Stimulated activated CD8-positive, alpha-beta memory T cell treated with anti-CD3 and anti-CD28 coated beads, Interleukin-15, amount 100 ng/mL, for 48 hours (primary cell): ENCODE measurements at regions not wholly inside any gene's neighbourhood (a gene's known extent, or its start where the extent isn't known, plus 50 kb on each side); places are given as distances from the start of the nearest gene placed in this dataset.
A peak's percentile ranks its signal among the peaks of the same experiment; 100 is the strongest.
"Not testable (repeated sequence)": the region's sequence is repeated elsewhere in the genome, so short reads cannot be mapped to it uniquely, and the experiment has no call there.

Source experiments
- DNase-seq, 2 donors: peaks; one replicate each; pipeline ENCODE4 v3.0.0-alpha.2; 2020; ENCODE audit warnings: low read depth in 2 of 2

DNA sequence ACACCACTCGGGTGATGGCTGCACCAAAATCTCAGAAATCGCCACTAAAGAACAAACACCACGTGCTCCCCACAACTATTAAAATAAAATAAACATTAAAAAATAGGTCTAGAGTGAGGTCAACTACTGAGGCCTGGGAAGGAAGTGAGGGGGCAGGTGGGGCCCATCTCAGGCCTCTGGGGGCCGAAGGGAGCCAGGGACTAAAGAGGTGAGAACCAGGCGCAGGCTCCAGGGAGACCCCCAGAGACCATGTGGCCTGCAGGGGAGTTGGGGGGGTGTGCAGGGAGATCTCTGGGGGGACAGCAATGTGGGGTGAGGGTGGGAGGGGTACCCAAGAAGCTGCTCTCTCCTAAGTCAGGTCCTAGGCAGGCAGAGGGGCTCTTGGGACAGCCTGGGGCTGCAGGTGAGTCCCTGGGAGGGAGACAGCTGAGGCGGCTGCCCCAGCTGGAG is 111.3 kb upstream of the SMURF2 start:
- no peak for DNase-seq

DNA sequence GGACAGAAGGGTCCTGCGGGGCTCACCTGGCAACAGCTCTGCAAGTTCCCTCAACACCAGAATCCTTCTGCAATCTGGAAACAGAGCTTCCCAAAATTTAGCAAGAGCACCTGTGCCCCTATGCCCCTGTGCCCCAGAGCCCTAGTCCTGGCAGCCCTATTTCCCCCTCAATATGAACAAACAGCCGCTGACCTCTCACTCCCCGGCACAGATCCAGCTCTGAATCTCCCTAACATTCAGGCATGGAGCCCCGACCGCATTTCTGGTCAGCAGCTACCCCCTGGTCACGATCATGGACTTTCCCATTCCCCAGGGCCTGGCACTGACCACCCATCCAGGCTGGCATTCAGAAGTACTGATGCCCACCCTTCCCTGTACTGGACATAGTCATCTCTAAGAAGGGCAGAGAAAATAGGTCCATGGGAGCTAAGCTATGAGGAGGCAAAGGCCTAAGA is 110.8 kb upstream of the SMURF2 start:
- no peak for DNase-seq

DNA sequence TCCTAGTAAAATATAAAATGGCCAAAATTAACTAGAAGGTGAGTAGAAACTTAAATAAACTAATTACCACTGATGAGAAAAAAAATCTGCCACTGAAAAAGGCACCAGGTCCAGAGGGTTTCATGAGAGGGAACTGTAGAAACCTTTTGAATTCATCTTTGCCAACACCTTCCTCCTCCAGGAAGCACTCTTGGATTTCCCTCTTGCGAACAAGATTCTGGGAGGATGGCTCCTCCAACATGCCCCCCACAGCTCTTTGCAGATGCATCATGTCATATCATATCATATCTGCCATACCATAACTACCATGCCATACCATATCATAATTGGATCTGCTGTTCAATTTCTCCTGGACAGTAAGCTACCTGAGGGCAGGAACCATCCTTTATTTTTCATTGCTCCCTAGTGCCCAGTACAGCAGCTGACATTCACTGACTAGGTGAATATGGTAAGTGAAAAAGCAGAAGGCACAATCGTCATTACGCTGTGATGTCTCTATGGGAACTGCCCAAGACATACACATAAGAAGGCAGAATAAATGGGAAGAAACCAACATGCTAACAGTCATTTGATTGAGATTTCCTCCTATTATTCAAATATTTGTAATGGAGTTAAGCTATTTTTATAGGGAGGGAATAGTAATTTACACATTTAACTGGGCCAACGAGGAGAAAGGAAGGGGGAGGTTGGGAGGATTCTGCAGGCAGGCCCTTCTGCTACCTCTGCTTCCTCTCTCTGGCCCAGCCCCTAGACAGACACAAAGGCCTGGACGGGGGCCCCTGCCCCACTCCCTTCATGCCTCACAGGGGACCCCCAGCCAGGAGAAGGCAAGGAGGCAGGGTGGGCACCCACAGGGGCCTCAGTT is 110.1 kb upstream of the SMURF2 start:
- DNase-seq: no peak

DNA sequence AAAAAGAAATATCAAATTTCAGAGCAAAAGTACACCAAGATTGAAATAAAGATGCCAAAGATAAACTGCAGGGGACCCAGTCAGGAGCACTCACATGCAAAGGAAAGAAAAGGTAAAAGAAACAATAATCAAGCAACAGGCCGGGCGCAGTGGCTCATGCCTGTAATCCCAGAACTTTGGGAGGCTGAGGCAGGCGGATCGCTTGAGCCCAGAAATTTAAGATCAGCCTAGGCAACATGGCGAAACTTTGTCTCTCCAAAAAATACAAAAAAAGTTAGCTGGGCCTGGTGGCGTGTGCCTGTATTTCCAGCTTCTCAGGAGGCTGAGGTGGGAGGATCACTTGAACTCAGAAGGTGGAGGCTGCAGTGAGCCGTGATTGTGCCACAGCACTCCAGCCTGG is 107.6 kb upstream of the SMURF2 start:
- DNase-seq: no peak

- no peak for DNase-seq
These were observed 105.3 kb upstream of the SMURF2 start for GRCh38 chr17:64767269-64767997.

- DNase-seq: no peak
These were observed 103.2 kb upstream of the SMURF2 start for GRCh38 chr17:64765191-64765889.

DNA sequence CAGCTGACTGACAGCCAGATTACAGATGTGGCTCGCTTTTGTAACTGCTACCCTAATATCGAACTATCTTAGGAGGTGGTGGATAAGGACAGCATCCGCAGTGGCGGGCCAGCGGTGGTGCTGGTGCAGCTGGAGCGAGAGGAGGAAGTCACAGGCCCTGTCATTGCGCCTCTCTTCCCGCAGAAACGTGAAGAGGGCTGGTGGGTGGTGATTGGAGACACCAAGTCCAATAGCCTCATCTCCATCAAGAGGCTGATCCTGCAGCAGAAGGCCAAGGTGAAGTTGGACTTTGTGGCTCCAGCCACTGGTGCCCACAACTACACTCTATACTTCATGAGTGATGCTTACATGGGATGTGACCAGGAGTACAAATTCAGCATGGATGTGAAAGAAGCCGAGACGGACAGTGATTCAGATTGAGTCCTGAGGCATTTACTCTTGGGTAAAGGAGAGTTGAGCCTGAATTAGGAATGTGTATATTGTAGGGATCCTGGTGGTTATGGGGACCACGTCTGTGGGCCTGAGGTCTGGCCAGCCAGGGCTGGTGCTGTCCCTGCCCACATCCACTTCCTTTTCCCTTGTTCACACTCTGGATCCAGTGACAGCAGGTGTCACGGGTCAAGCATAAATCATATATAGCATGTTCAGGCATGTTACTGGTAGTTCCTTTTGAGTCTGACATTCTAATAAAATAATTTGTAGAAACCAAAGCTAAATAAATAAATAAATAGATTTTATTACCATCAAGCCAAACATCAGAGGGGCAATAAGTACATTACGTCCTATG is 89.0 kb upstream of the SMURF2 start:
- no peak for DNase-seq

DNA sequence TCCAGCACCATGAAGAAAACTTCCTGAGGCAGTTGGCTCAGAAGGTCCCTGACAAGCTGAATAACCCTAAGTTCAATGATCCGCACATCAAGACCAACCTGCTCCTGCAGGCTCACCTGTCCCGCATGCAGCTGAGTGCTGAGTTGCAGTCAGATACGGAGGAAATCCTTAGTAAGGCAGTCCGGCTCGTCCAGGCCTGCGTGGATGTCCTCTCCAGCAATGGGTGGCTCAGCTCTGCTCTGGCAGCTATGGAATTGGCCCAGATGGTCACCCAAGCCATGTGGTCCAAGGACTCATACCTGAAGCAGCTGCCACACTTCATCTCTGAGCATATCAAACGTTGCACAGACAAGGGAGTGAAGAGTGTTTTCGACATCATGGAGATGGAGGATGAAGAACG is 88.4 kb upstream of the SMURF2 start:
- DNase-seq: no peak

DNA sequence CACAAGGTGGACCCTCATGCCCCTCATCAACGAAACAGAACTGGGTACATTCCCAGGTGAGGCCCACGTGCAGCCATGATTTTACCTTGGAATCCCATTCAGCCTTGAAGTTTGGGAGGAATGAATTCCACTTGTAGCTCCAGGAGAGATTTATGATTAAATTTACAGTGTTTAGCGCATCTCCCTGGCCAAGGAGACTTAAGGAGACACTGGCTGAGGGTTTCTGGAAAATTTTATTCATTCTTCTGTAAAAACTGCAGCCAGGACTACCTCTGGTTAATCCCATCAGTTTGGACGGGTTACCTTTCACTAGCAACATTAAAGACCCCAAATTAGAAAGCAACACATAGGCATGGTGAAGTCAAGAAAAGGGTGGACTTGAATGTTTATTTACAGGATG is 87.2 kb upstream of the SMURF2 start:
- DNase-seq: no peak

GRCh38 chr17:64747938-64748540 is 85.9 kb upstream of the SMURF2 start:
- DNase-seq: no peak

DNA sequence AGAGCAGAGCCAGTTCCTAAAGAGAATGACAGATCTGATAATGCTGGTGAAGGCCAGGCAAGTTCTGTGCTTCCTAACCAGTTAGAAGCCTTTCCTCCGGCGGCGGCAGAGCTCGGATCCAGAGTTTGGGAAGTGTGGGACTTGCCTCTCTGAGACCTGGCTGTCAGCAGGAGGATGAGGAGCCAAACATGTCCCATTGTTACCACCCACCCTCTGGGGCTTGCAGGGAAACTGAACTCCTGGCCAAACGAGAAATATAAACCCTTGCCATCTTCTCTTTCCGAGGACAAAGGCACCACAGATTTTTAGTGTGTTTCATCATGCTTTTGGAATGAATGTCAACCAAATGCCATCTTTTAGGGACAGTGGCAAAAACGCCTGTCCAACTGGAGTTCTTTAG is 80.2 kb upstream of the SMURF2 start:
- DNase-seq: no peak

DNA sequence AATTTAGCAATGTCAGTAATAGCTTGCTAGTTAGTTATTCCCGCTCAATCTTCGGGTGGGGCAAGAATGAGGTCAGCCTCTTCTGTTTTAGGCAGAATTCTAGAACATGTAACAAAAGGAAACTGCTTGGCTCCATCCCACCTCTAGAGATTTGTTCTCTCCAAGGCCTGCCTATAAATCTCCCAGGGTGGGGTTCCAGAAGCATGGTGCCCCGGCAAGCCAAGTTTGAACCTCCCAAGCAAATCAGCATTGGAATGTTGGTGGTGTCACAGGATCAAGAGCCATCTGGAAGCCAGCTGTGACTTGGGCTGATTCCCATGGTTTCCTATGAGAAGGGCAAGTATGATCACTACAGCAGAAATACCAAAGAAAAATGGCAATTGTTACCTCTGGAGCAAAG is 79.8 kb upstream of the SMURF2 start:
- DNase-seq: not testable (repeated sequence)

DNA sequence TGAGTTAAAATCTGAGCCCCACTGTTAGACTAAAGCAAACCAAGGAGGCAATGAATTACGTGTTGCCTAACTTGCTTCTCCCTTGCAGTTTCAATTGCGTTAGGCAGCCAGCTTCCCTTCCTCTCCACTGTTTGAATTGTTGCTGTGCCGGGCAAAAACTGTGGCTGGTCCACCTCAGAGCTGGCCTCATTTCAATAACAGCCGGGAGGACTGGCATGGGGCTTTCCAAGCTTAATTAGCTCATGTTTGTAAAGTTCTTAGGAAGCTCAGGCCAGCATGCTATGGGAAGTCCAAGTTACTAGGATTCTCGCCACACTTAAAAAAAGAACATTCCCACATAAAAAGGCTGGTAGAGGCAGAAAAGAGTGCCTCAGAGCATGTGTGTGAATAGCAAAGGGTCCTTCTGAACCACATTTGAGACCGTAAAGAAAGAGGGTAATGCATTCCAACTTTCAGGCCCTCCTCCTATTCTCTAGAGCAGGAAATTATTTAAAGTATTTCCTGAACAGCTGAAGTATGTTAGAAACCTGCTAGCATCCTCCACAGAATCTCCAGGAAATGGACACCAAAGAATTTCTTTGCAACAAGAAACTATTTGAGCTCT is 79.0 kb upstream of the SMURF2 start:
- no peak for DNase-seq

DNA sequence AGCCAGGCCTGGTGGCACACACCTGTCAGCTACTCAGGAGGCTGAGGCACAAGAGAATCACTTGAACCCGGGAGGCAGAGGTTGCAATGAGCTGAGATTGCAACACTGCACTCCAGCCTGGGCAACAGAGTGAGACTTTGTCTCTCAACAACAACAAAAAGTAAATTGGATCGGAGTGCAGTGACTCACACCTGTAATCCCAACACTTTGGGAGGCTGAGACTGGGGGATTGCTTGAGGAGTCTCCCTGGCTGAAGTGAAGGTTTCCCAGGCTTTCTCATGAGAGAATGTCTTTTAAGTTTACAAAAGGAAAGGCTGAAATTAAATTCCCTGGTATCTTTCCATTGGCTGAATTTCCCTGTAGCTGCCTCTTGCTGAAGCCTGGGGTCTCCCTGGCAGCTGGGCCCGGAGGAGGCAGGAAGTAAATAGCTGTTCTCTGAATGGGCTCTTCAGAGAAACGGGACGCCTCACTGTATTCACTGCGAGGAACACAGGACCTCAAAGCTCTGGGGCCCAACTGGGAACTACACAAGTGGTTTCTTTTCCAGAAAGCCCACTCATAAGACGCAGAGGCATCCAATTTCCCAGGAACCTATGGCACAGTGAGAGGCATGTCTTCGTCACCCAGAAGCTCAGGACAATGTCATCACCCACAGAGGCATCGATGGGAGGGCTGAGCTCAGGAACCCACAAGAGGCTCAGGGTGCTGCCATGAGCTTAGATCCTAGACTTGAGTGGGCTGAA is 77.4 kb upstream of the SMURF2 start:
- DNase-seq: no peak

GRCh38 chr17:64736804-64737492 is 74.8 kb upstream of the SMURF2 start:
- peak in 1 of 2 donors; percentile 22 for DNase-seq

DNA sequence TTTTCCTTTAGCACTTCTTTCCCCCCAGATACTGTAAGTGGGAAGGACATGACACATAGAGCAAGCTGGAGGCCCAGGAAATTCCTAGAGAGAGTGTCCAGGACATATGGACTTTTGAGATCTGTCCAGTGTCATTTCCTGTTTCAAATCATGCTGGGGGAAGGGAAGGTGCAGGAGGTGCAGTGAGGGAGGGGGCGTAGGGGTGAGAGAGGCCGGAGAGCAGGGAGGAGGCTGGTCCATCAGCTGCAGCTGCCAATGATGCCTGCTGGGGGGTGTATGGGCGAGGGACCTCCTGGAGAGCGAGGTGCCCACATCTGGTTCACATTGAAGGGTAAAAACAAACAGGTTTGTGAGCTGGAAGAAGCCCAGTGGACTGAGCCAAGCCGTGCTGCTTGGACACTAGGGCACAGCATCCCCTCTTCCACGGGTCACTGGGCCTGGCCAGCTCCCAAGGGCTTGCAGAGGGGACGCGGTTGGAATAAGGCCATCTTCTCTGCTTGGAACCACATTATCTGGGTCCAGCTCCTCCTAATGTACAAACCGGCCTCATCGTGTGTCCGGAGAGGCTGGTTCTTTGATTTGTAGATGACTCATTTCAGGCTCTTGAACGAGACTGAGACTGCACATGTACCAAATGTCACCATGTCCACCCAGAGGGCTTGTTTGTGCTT is 70.4 kb upstream of the SMURF2 start:
- no peak for DNase-seq

DNA sequence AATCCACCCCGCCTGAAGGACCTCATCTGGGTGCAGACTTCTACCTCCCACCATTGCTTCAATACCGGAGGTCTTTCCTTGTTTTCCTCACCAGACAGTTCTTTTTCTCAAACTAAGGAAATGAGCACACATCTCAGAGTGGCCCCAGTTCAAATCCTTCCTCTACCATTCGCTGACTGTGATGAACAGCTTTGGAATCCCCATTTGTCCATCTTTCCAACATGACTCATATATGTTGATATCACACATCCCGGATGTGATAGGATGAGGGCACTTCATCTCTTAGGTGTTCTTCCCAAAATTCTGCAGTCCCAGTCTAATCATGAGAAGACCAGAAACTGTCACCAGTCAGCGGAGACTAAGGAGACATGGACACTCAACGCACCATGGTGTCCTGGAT is 67.9 kb upstream of the SMURF2 start:
- DNase-seq: not testable (repeated sequence)

- DNase-seq: no peak
These were observed 67.1 kb upstream of the SMURF2 start for GRCh38 chr17:64729201-64729600.
